Esophagus muscularis mucosa (tissue), 4 donors: ENCODE measurements at regions not wholly inside any gene's neighbourhood (a gene's known extent, or its start where the extent isn't known, plus 50 kb on each side); places are given as distances from the start of the nearest gene placed in this dataset.

ENCODE experiments used
- DNase-seq: peaks from one replicate; pipeline ENCODE4 v3.0.0-alpha.2; 2017; ENCODE audit errors: extremely low spot score
- H3K27ac ChIP-seq, 4 donors: fragments of 200-600 bp; sonication (generic); replicated peaks in 1 of 4; 1 replicate in 3 of 4; 2 replicates in 1 of 4; pipeline ENCODE4 v1.5.1; 2016 to 2019; ENCODE audit warnings: mild to moderate bottlenecking in 1 of 4
- H3K27me3 ChIP-seq, 4 donors: fragments of 200-600 bp; sonication (generic); one replicate each; pipeline versions ENCODE4 v1.5.1 to v1.6.0; 2016 to 2019
- H3K36me3 ChIP-seq, 4 donors: fragments of 200-600 bp; sonication (generic); one replicate each; pipeline ENCODE4 v1.5.1; 2016 to 2019
- H3K4me1 ChIP-seq, 4 donors: fragments of 200-600 bp; sonication (generic); one replicate each; pipeline ENCODE4 v1.5.1; 2016 to 2019
- H3K4me3 ChIP-seq, 4 donors: fragments of 200-600 bp; sonication (generic); 1 replicate in 2 of 4; 2 replicates in 2 of 4; pipeline ENCODE4 v1.5.1; 2016 to 2019; ENCODE audit warnings: mild to moderate bottlenecking in 4 of 4, moderate library complexity in 1 of 4
- H3K9me3 ChIP-seq, 4 donors: fragments of 200-600 bp; sonication (generic); 1 replicate in 3 of 4; 2 replicates in 1 of 4; pipeline ENCODE4 v1.5.1; 2016 to 2019
- CTCF ChIP-seq, 3 experiments: fragments of 200-600 bp in 2 of 3; fragments of 450-650 bp in 1 of 3; sonication (generic) in 2 of 3; IDR thresholded peaks; one replicate each; pipeline ENCODE4 v1.5.1; 2017 to 2019; ENCODE audit warnings: antibody characterized with exemption in 3 of 3, mild to moderate bottlenecking in 2 of 3, moderate library complexity in 1 of 3
- EP300 ChIP-seq: sonication (generic); formaldehyde crosslinking; IDR thresholded peaks from one replicate; pipeline ENCODE4 v1.6.1; 2017; ENCODE audit warnings: antibody characterized with exemption
- POLR2A ChIP-seq: fragments of 450-650 bp; IDR thresholded peaks from one replicate; pipeline ENCODE4 v1.6.1; 2017; ENCODE audit warnings: antibody characterized with exemption, moderate library complexity, mild to moderate bottlenecking, low read depth
- POLR2AphosphoS5 ChIP-seq, 2 donors: sonication (generic); formaldehyde crosslinking; IDR thresholded peaks; one replicate each; pipeline ENCODE4 v1.6.1; 2017; ENCODE audit warnings: antibody characterized with exemption in 2 of 2
- WGBS: methylation state at CpG from one replicate; pipeline ENCODE4 v1.1.5; 2018; 5-methylcytosine and 5-hydroxymethylcytosine counted together
- intact Hi-C: fragments of 100-400 bp; cut with DNase I; formaldehyde crosslinking; loops from one replicate; pipeline ENCODE4 v1.15.1; 2023

DNA sequence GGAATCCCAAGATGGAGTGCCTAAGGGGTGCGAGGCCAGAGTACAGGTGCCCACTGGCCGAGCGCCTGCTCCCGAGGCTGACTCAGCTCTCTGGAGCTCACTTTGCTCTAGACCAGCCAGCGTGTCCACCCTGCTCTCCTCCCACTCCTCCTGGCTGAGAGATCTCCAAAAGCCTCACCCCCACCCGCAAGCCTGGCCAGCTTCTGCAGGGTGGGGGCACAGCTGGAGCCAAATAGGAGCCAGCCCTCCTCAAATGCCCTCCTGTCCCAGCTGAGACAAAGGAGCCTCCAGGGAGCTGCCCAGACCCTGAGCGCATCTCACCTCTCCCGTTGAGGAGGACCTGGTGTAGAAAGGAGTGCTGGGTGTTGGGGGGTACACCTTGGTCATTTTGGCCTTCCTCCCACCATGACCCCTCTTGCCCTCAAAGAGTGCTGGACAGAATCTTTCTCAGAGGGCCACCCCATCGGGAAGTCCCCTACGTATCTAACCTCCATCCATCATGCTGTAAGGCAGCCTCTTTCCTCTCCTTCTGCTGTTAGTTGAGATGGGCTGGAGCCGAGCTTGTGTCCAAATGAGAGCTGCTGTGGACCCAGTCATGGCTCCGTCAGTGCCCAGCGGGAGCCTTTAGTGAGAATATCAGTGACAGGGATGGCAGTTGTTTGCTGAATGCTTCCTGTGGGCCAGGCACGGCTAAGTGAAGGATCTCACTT lies 123.9 kb upstream of the VSTM2B start:
- H3K27ac ChIP-seq = no peak overlapping the region
- peaks cover 0 to 6% (median 0%) of the 10 kb centered on the region in 4 donors for H3K27me3 ChIP-seq
- no peaks in the 10 kb centered on the region for H3K9me3 ChIP-seq
- TF ChIP-seq EP300 (no peak), POLR2A (no peak), POLR2AphosphoS5 (IDR thresholded peaks at IDR 0.05) (no peak), CTCF (IDR thresholded peaks at IDR 0.05) (no peak)
- H3K4me1 ChIP-seq = peaks cover 5 to 30% (median 21%) of the 10 kb centered on the region in 4 donors
- intact Hi-C loops = no loop called here
- 55% methylated on average over 10 of the region's 14 CpGs for WGBS
- H3K36me3 ChIP-seq = no peaks in the 10 kb centered on the region
- DNase-seq = no peak
- H3K4me3 ChIP-seq = no peak overlapping the region

DNA sequence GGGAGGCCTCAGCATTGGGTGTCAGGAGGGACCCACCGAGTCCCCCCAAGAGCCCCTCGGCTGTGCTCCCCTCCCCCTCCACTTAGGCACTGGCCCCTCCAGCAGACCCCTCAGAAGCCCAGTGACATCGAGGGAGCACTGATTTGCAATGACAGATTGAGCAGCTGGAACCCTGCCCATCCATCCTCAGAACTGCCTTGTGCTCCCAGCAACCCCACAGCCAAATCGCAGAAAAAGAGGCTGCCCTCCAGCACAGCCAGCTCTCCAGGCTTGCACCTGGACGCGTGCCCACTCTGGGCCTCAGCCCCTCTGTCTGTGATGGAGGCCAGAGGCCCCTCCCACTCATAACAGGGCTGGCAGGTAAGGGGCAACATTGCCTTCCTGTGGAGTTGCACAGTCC lies 123.2 kb upstream of the VSTM2B start:
- Histone ChIP-seq H3K36me3 (no peaks in the 10 kb centered on the region), H3K4me3 (no peak overlapping the region), H3K27me3 (peaks cover 0 to 3% (median 0%) of the 10 kb centered on the region in 4 donors), H3K9me3 (no peaks in the 10 kb centered on the region), H3K4me1 (peaks cover 5 to 30% (median 21%) of the 10 kb centered on the region in 4 donors), H3K27ac (no peak overlapping the region)
- no peak for TF ChIP-seq POLR2A
- 100% methylated on average over 1 of the region's 6 CpGs for WGBS
- intact Hi-C loops = no loop called here
- no peak for DNase-seq

DNA sequence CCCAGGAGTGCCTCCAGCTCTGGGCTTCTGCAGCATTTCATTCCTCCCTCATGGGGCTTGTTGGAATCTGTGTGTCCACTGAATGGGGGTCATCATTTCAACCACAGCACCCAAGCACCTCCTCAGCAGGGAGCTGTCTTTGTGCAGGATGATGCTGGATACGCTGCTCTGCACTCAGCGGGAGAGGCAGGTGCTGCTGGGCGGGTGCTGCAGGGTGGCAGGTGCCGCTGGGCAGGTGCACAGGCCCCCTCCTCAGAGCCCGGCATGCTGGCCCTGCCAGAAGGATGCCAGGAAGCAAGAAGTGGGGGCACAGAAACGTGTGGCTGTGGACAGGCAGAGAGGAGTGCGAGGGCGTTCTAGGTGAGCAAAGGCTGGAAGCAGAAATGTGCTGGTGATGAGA lies 121.8 kb upstream of the VSTM2B start:
- TF ChIP-seq POLR2A = no peak
- no peak for TF ChIP-seq EP300
- no peak for TF ChIP-seq CTCF (IDR thresholded peaks at IDR 0.05)
- no peak for TF ChIP-seq POLR2AphosphoS5 (IDR thresholded peaks at IDR 0.05)
- peak overlapping the region in 1 of 4 donors; percentile 66 for H3K27ac ChIP-seq
- H3K27me3 ChIP-seq = no peaks in the 10 kb centered on the region
- peaks cover 5 to 30% (median 21%) of the 10 kb centered on the region in 4 donors for H3K4me1 ChIP-seq
- H3K36me3 ChIP-seq = no peaks in the 10 kb centered on the region
- DNase-seq = no peak
- H3K9me3 ChIP-seq = no peaks in the 10 kb centered on the region
- no peak overlapping the region for H3K4me3 ChIP-seq
- intact Hi-C loops = no loop called here
- WGBS = 92% methylated on average over 8 of the region's 8 CpGs

- Histone ChIP-seq H3K4me3 (peak overlapping the region in 3 of 4 donors; percentile 13 to 14 (median 14)), H3K27ac (peak overlapping the region; percentile 59 to 79 (median 68)), H3K36me3 (no peaks in the 10 kb centered on the region), H3K27me3 (no peaks in the 10 kb centered on the region), H3K4me1 (peaks cover 5 to 30% (median 21%) of the 10 kb centered on the region in 4 donors), H3K9me3 (no peaks in the 10 kb centered on the region)
- DNase-seq = no peak
- intact Hi-C loops = no loop called here
- TF ChIP-seq POLR2AphosphoS5 (IDR thresholded peaks at IDR 0.05) = peak; percentile 22 to 44
- no peak for TF ChIP-seq CTCF (IDR thresholded peaks at IDR 0.05)
- WGBS = 15% methylated on average over 22 of the region's 33 CpGs
These were observed 120.7 kb upstream of the VSTM2B start for GRCh38 chr19:29404951-29405727.

- 49% methylated on average over 7 of the region's 11 CpGs for WGBS
- Histone ChIP-seq H3K4me1 (peaks cover 5 to 30% (median 21%) of the 10 kb centered on the region in 4 donors), H3K27me3 (no peaks in the 10 kb centered on the region), H3K9me3 (no peaks in the 10 kb centered on the region), H3K36me3 (no peaks in the 10 kb centered on the region), H3K27ac (peak overlapping the region; percentile 59 to 79 (median 64)), H3K4me3 (peak overlapping the region in 1 of 4 donors; percentile 14)
- intact Hi-C loops = no loop called here
- TF ChIP-seq POLR2AphosphoS5 (IDR thresholded peaks at IDR 0.05) (no peak), POLR2A (no peak), EP300 (no peak), CTCF (IDR thresholded peaks at IDR 0.05) (no peak)
- DNase-seq = no peak
These were observed 120.1 kb upstream of the VSTM2B start for GRCh38 chr19:29405728-29405995.
